HG02870 (cell line): ENCODE measurements at regions not wholly inside any gene's neighbourhood (a gene's known extent, or its start where the extent isn't known, plus 50 kb on each side); places are given as distances from the start of the nearest gene placed in this dataset.
"Not testable (repeated sequence)": the region's sequence is repeated elsewhere in the genome, so short reads cannot be mapped to it uniquely, and the experiment has no call there.

Source experiments
- ATAC-seq: cut with Tn5 transposase; IDR thresholded peaks from one replicate; pipeline ENCODE4 v1.9.1; 2021; ENCODE audit warnings: mild to moderate bottlenecking, moderate library complexity; ENCODE audit not compliant: unreplicated experiment

DNA sequence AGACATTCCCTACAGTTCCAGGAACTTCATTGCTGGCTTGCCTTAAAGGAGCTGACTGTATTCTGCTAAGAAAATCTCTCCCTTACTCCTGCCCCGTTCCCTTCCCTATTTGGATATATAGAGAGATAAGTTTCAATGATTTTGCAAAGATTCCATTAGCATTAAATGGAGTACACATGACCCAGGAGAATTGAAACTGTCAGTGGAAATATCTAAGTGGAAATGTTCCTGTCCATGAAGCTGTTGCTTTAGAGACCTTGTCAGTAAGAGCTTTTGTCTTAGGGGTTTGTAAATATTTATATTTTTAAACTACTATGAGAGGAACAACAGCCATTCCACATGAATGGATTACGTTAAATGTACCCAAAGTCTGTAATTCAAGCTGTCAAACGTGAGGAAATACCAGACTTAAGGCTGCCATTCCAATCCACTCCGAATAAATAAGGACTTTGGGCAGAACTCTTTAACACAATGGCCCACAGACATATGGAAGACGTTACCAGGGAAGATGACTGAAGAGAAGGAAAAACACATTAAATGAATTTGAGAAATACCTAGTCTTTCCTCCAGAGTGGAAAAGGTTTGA, 387.1 kb upstream of the PAPPA start:
- no peak for ATAC-seq

DNA sequence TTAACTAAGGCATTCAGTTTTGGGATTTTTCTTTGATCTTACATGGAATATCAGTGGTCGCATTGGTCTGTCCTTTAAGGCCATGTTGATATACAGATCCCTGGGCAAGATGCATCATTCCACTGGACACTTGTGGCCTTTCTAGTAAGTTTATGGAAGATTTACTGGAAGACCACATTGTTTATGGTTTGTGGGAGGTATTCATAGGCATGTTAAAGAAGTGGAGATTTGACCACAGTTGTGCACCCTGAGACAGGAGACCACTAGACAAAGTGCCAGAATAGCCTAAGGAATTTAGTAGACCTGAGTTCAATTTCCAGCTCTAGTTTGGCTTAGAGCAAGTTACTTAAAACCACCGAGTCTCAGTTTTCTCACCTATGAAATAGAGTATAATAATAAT, 383.1 kb upstream of the PAPPA start:
- no peak for ATAC-seq

DNA sequence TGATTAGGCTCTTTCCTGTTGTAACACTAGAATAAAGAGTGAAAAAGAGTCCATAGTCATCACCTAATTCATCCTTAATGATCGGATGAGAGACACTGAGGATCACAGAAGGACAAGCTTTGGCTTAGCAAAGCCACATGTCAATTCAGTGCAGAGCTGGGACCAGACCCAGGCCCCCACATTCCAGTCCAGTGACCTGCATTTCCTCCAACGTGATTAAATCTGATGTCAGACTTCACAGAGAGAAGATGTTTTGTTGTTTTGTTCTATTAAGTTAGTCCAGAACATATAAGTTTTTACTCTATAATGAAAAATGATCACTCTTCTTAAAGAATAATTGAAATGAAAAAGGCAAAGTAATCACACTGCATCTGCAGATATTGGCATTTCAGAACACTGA, 377.9 kb upstream of the PAPPA start:
- no peak for ATAC-seq

GRCh38 chr9:115777610-115778009, 376.0 kb upstream of the PAPPA start:
- no peak for ATAC-seq

- no peak for ATAC-seq
These were observed 372.4 kb upstream of the PAPPA start for GRCh38 chr9:115781070-115781736.

- ATAC-seq, result no peak
These were observed 367.3 kb upstream of the PAPPA start for GRCh38 chr9:115786321-115786720.

- ATAC-seq, result no peak
These were observed 363.1 kb upstream of the PAPPA start for GRCh38 chr9:115790520-115790919.

DNA sequence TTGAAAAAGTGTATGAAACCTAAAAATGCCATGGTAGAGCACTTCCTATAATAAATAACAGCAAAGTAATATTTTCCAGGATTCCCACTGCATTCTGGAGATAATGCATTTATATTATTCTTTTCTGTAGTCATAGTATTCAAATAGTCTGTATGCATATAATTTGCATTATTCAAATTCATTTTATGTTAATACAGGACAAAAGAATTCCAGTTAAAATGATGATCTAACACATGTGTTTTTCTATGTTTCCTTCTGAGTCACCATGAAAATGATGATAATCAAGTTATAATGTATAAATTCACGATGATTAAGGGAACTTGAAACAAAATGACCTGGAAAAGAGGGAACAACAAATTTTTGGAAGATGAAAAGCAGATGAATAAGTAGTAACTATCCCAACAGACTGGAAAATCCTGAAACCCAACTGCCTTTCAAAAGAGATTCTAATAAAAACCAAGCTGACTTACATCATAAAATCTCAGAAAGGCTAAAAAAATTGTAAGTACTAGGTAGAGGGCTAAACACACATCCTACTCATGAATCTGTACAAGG, 358.6 kb upstream of the PAPPA start:
- ATAC-seq, result no peak

DNA sequence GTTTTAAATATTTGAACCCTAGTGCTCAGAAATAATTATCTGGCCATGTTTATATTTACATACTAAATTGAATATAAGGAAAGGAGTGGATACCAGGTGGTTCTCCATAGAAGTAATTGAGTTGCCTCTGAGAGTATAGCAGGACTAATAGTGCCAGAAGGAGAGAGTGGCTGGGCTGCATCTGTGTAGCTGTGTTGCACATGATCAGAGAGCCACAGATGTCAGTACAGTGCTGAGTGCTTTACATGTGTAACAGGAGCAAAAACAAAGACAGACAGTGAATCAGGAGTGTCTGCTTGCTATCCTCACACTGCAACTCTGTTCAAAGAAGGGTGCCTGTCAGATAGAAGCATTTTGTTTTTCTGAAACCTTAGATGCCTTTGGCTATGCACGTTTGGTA, 353.9 kb upstream of the PAPPA start:
- ATAC-seq, result no peak

GRCh38 chr9:115804206-115804605, 349.4 kb upstream of the PAPPA start:
- no peak for ATAC-seq

DNA sequence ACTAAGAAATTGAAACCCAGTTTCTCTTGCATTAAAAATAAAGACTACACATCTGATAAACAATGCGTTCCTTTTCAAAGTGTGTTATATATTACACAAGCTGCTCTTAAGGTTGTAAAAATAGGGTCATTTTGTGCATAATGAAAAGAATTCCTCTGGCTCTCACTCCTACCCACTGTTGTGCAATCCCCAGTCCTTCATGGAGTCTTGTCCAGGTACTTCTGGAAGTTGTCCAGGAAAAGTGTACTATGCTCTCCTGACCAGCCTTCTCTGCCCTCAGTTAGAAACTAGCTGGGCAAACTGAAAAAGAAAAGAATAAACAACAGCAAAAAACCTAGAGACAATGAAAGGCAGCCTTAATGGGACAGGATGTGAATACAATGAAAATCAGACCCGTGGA, 345.5 kb upstream of the PAPPA start:
- no peak for ATAC-seq

- ATAC-seq, result no peak
These were observed 344.9 kb upstream of the PAPPA start for GRCh38 chr9:115808695-115809094.

DNA sequence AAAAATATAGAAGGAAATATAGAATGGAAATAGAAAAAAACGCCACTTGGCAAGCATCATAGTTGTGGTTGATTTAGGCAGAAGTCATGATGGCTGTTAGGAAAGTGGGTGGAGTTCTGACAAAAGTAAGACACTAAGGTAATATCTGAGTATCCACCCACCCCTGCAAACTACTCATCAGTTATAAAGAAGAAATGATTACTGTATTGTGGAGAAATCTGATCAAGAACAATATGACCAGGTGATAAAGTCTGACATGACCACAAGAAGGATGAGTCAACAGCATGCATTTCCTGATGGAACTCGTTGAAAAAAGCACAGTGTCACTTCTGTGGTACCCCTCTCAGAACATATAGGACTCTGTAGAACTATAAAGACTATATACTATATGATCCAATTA, 343.4 kb upstream of the PAPPA start:
- no peak for ATAC-seq

DNA sequence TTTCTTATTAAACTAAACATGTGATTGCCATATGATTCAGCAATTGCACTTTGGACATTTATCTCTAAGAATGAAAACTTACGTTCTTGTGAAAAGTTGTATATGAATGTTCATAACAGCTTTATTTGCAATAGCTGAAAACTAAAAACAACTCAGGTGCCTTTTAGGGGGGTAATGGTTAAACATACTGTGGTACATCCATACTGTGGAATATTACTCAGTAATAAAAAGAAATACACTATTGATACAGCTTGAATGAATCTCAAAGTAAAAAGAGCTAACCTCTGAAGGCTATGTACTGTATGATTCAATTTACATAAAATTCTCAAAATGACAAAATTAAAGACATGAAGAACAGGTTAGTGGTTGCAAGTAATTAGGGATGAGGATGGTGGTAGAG, 339.5 kb upstream of the PAPPA start:
- no peak for ATAC-seq

- no peak for ATAC-seq
These were observed 337.8 kb upstream of the PAPPA start for GRCh38 chr9:115815786-115816185.

DNA sequence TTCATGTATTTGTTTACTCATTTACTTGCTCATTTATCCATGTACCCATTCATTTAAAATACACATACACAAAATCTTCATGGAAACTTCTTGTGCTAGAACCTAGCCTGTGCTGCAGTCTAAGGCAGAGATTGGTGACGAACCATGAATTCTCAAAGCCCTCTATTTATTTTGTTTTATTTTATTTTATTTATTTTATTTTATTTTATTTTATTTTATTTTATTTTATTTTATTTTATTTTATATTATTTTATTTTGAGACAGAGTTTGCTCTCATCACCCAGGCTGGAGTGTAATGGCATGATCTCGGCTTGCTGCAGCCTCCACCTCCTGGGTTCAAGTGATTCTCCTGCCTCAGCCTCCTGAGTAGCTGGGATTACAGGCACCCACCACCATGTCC, 334.9 kb upstream of the PAPPA start:
- not testable (repeated sequence) for ATAC-seq

DNA sequence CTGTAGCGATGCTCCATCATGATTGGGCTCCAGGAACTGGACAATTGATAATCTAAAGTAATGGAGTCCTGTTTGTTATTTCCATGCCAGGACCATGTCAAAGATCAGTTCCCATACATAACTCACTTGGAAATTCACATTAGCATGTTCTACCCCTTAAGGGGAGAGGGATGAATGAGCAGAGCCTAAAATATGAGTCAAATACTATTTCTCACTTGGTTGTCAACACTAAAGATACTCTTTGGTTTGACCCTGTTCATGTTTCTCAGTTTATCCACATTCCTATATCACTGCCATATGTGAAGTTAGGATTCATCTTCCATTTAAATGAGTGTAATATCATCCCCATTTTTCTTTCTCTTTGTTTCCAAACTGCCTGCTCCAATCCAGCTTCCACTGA, 321.6 kb upstream of the PAPPA start:
- ATAC-seq, result no peak

DNA sequence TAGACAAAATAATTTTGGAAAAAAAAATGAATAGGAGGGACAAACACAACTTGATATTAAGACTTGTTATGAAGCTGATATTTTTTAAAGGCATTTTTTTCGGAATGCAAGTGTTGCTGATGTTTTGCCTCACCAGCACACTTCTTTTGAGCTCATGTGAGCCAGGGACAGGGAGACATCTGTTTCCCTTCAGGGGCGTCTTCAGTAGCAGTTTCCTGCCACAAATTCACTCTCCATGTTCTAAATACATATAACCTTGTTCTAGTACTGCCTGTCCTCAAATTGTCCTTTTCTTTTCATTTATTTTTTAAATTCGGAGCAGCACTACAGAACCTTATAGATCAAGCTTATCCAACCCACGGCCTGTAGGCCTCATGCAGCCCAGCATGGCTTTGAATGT, 316.0 kb upstream of the PAPPA start:
- ATAC-seq, result no peak

GRCh38 chr9:115838417-115838816, 315.2 kb upstream of the PAPPA start:
- ATAC-seq, result no peak

DNA sequence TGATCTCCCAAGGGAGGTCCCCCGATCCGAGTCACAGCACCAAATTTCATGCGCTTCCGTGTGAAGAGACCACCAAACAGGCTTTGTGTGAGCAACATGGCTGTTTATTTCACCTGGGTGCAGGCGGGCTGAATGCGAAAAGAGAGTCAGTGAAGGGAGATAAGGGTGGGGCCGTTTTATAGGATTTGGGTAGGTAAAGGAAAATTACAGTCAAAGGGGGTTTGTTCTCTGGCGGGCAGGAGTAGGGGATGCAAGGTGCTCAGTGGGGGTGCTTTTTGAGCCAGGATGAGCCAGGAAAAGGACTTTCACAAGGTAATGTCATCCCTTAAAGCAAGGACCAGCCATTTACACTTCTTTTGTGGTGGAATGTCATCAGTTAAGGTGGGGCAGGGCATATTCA, 309.2 kb upstream of the PAPPA start:
- not testable (repeated sequence) for ATAC-seq

GRCh38 chr9:115845648-115846312, 307.8 kb upstream of the PAPPA start:
- no peak for ATAC-seq

- no peak for ATAC-seq
These were observed 306.4 kb upstream of the PAPPA start for GRCh38 chr9:115847216-115847615.
